ENCODE measurements at regions not wholly inside any gene's neighbourhood (a gene's known extent, or its start where the extent isn't known, plus 50 kb on each side); places are given as distances from the start of the nearest gene placed in this dataset.
"Not testable (repeated sequence)": the region's sequence is repeated elsewhere in the genome, so short reads cannot be mapped to it uniquely, and the experiment has no call there.

- DNase-seq: no peak
These were observed 610.0 kb upstream of the RAB6C start for GRCh38 chr2:129369437-129369836.

GRCh38 chr2:129374452-129374851 is 605.0 kb upstream of the RAB6C start:
- DNase-seq: no peak

GRCh38 chr2:129375632-129376425 is 603.6 kb upstream of the RAB6C start:
- no peak for DNase-seq

DNA sequence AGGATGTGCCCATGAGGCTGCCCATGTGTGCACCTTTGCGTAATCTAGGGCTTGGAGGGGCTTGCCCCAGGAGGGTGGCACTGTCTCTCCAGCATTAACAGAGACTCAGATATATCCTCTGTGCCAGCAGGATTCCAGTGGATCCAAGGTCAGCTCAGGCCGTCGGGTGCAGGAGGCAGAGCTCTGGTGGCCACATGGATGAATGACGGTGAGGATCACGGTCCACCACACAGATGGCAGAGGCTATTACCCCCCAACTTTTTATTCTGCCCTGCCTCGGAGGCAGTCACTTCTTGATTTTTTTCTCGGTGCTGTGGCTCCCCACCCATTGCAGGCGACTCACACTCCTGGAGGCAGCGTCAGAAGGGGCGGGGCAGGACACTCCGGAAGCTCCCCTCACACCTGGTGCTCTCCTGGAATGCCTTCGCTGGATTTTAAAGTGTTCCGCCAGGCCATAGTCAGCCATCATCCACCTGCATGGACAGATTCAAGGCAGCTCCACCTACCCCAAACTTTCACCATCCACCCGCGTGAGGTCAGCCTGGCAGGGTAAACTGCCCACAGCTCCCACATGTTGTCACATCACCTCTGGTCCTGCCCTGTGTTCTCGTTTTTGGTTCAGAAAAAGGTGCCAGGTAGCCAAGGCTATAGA is 602.9 kb upstream of the RAB6C start:
- DNase-seq: no peak

DNA sequence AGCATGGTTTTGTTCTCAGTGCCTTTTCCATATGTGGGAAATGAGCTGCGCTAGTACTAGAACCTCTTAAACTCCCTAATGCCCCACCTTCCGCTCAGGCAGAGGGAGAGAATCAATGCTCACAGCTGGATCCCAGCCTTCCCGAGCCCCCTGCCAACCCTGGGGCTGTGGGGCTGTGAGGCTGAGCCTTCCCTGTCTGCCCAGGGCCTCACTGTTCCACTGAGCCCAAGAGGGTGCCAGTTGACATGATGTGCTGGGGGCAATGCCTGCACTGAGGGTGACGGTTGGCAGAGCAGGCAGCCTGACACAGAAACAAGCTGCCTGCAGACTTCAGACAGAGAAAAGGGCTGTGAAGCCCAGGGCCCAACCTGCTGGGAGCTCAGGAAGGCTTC is 602.4 kb upstream of the RAB6C start:
- no peak for DNase-seq

GRCh38 chr2:129378186-129378585 is 601.3 kb upstream of the RAB6C start:
- DNase-seq: no peak

DNA sequence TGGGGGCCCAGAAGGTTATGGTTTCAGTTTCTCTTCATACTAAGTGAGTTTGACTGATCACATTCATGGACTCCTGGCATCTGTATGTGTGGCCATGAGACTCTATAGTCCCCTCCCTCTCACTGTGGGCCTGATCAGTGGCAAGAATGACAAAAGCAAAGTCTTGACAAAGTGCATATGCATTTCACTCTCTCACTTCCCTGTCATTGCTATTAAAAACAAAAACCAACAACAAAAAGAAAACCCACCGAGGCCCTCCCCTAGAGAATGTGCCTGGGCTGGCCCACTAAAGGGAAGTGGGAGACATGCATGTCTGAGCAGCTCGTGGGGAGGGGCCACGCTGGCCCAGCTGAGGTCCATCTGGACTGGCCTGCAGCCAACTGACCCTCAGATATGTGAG is 600.1 kb upstream of the RAB6C start:
- no peak for DNase-seq

GRCh38 chr2:129381789-129382188 is 597.7 kb upstream of the RAB6C start:
- no peak for DNase-seq

DNA sequence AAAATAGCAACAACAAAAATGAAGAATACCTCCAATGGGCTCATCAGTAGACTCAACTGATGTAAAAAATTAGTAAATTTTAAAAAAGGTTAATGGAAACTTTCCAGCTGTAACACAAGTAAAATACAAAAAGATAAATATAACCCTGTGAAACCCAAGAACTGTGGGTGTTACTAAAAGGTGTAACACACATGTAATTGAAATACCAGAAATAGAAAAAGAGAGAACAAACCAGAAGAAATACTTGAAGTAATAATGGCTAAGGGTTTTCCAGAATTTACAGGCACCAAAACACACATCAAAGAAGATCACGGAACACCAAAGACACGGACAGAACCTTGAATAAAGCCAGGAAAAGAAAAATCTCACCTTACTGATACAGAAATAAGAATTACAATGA is 590.6 kb upstream of the RAB6C start:
- no peak for DNase-seq

DNA sequence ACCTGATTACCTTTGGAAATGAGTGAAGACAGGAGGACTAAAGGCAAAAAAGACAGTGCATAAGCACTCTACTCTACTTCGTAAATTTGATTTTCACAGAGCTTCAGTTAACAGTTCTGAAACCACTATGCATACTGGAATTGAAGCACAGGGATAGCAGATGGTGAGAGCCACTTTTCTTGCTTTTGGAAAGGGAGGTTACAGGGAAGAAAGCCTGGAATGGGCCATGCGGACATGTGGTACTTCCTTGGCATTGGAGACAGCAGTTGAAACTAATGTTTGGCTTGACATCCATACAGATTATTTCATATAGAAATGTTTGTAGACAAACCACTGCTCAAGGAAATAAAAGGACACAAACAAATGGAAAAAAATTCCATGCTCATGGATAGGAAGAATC is 585.6 kb upstream of the RAB6C start:
- DNase-seq: no peak

GRCh38 chr2:129396980-129397599 is 582.4 kb upstream of the RAB6C start:
- DNase-seq: peak; percentile 78

- DNase-seq: peak; percentile 77
These were observed 578.6 kb upstream of the RAB6C start for GRCh38 chr2:129400826-129401225.

DNA sequence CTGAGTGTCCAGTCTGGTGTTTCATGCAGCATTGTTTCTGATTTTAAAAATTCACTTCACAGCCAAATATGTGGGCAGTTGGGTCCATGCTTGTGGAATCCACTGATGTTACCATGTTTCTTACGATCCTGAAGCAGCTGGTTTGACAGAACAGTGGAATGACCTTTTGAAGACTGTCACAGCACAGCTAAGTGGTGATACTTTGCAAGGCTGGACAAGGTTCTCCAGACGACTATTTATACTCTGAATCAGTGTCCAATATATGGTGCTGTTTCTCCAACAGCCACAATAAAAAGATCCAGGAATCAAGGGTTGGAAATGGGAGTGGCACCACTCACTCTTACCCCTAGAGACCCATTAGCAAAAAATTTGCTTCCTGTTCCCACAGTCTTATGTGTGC is 577.4 kb upstream of the RAB6C start:
- DNase-seq: no peak

- peak; percentile 55 for DNase-seq
These were observed 575.3 kb upstream of the RAB6C start for GRCh38 chr2:129404000-129404685.

- DNase-seq: no peak
These were observed 570.9 kb upstream of the RAB6C start for GRCh38 chr2:129408570-129408969.

DNA sequence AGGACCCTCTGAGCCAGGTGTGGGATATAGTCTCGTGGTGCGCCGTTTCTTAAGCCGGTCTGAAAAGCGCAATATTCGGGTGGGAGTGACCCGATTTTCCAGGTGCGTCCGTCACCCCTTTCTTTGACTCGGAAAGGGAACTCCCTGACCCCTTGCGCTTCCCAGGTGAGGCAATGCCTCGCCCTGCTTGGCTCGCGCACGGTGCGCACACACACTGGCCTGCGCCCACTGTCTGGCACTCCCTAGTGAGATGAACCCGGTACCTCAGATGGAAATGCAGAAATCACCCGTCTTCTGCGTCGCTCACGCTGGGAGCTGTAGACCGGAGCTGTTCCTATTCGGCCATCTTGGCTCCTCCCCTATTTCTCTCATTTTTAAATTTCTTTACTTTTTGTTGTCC is 562.4 kb upstream of the RAB6C start:
- DNase-seq: not testable (repeated sequence)

DNA sequence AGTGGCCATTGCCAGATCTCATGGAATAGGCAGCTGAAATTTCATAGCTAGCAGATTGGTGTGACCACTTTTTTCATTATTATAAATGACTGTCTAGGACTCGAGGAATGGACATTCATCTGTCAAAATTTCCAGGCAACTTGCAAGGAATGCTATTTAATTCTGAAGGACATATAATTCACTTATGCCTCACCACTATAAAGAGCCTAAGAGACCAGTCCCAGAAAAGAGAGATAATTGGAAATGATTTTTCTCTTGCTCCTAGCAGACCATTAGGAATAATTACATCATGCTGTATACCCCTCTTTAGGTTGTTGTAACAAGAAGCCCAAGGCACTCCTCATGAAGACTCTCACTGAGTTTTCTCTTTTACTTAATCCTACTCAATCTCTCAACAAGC is 557.4 kb upstream of the RAB6C start:
- DNase-seq: no peak

DNA sequence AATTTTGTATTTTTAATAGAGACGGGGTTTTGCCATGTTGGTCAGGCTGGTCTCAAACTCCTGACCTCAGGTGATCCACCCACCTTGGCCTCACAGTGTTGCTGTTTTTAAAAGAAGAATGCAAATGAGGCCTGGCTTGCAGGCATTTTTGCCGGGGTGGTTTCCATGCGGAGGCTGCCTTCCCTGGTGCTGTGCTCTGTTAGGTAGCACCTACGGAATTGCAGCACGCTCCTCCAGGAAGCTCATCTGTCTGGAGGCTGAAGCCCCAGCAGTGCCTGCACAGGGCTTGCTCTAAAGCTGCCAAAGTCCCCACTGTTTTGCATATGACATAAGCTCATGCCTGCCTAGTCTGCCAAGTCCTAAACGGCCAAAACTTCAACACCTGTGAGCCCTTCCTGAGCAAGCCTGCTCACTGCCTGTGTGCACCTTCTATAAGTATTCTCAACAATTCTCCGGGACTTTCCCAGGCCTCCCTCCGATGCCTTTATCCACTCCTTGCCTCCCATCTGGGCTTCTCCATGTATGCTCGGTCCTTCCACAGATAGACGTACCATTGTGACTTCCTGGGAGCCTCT is 551.3 kb upstream of the RAB6C start:
- no peak for DNase-seq

DNA sequence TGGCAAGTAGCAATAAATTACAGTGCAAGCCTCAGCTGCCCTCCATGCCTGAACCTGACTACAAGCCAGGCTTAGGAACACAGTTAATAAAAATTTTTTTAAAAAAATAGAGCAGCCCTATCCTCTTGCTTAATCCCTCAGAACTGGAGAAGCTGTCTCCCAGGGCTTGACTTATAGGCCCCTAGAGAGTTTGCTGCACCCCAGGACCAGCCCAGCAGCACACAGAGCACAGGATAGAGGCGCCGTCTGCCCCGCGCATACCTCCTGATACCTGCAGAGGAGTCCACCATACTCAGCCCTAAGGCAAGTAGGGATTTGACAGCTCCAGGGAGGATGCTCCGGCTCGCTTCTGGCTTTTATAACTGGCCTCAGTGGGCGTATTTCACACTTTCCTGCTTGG is 548.6 kb upstream of the RAB6C start:
- no peak for DNase-seq

- no peak for DNase-seq
These were observed 547.6 kb upstream of the RAB6C start for GRCh38 chr2:129431881-129432280.

GRCh38 chr2:129436809-129437208 is 542.7 kb upstream of the RAB6C start:
- DNase-seq: no peak

DNA sequence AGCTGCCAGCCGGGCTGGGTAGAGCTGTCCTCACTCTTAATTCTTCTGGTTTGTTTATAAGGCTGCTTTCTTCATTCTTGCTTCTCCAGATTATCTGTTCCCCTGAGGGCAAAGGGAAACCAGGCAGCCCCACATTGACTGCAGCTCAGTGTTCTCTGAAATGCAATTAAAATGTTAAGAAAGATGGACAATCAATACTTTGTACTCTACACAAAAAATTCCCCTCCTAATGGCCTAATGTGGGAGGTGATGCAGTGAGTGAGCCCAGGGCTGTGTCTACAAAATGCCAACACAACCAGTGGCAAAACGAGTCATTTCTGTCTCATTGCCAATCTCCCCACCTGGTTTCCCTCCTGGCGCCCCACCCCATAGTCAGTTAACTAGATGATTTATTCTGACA is 541.7 kb upstream of the RAB6C start:
- peak; percentile 26 for DNase-seq

DNA sequence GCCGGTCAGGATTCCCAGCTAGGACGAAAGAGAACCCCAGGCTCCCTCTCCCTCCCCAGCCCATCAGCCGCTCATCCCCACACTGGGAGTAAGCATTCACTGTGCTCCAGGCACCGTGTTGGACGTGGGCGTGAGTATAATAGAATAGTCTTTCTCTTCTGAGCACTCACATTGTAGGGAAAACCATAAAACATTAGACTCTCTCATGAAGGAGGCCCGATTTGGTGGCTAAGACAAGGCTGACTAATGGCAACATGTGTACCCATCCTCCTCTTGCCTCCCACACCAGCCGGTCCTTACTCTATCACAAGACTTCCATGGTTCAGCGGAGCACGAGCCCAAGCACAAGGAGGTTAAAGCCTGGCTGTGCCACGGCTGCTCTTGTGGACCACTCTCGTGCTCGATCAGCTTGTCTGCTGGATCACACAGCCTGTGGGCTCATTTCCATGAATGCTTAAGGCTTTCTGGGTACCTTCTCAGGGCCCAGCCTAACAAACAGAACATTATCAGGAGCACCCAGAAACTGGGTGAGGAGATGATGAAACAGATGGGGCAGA is 540.9 kb upstream of the RAB6C start:
- DNase-seq: no peak

Measured in NCI-H2171 treated with DMSO at 0.1 percent for 48 hours (cell line).